IMR-90 (cell line): ENCODE measurements at regions not wholly inside any gene's neighbourhood (a gene's known extent, or its start where the extent isn't known, plus 50 kb on each side); places are given as distances from the start of the nearest gene placed in this dataset.

Experiments used
- ATAC-seq: fragments of 200-7000 bp; cut with Tn5 transposase; 2 replicates; pipeline ENCODE4 v1.9.1; 2020; ENCODE audit warnings: low read depth, mild to moderate bottlenecking, moderate library complexity
- BruUV-seq: library from RNA; stranded (reverse); fragments of 400-500 nt; replicated peaks from 2 replicates; lab custom pipeline; 2021; lab: Mats Ljungman, UMichigan
- CTCF ChIA-PET: fragments of 300-600 bp; formaldehyde crosslinking; extraction: SDS; loops from one replicate; lab custom pipeline; 2021; ENCODE audit warnings: antibody characterized with exemption; lab: Yijun Ruan, JAX
- POLR2A ChIA-PET: fragments of 300-600 bp; sonication (Branson Sonifier 250); formaldehyde crosslinking; loops from one replicate; lab custom pipeline; 2022; ENCODE audit warnings: antibody characterized with exemption; ENCODE audit not compliant: unreplicated experiment; lab: Charles Lee
- DNase-seq: peaks from one replicate; pipeline ENCODE4 v3.0.0; 2013
- H2AFZ ChIP-seq: replicated peaks from 2 replicates; pipeline ENCODE3; 2013; ENCODE audit warnings: low read length, mild to moderate bottlenecking; ENCODE audit not compliant: poor library complexity
- H2AK5ac ChIP-seq: 2 replicates; pipeline ENCODE4 v1.6.1; 2013; ENCODE audit warnings: low read depth, low read length, inconsistent platforms
- H2AK9ac ChIP-seq: replicated peaks from 2 replicates; pipeline ENCODE3; 2013; ENCODE audit warnings: mild to moderate bottlenecking, low read depth, low read length, moderate library complexity; ENCODE audit not compliant: poor library complexity
- H2BK120ac ChIP-seq: 2 replicates; pipeline ENCODE4 v1.6.1; 2013; ENCODE audit warnings: low read depth, low read length, inconsistent platforms
- H2BK15ac ChIP-seq: 3 replicates; pipeline ENCODE4 v1.6.1; 2013; ENCODE audit warnings: low read depth, low read length, inconsistent platforms
- H2BK20ac ChIP-seq: 2 replicates; pipeline ENCODE4 v1.6.1; 2013; ENCODE audit warnings: low read depth, mild to moderate bottlenecking, inconsistent platforms, low read length, moderate library complexity
- H2BK5ac ChIP-seq: 2 replicates; pipeline ENCODE4 v1.6.1; 2013; ENCODE audit warnings: mild to moderate bottlenecking, low read depth, low read length, inconsistent platforms; ENCODE audit not compliant: poor library complexity, severe bottlenecking
- H3K14ac ChIP-seq: replicated peaks from 2 replicates; pipeline ENCODE4 v1.6.1; 2013; ENCODE audit warnings: low read depth, low read length, inconsistent platforms
- H3K18ac ChIP-seq: 2 replicates; pipeline ENCODE4 v1.6.1; 2013; ENCODE audit warnings: low read depth, low read length, control low read depth
- H3K23ac ChIP-seq: 2 replicates; pipeline ENCODE4 v1.6.1; 2013; ENCODE audit warnings: low read depth, low read length, inconsistent platforms
- H3K27ac ChIP-seq: 2 replicates; pipeline ENCODE4 v1.5.1; 2013; ENCODE audit warnings: mild to moderate bottlenecking, control low read depth, low read length; ENCODE audit not compliant: insufficient read depth
- H3K27me3 ChIP-seq: 2 replicates; pipeline ENCODE4 v1.6.1; 2013; ENCODE audit warnings: low read length; ENCODE audit not compliant: control insufficient read depth, insufficient read depth
- H3K36me3 ChIP-seq: 2 replicates; pipeline ENCODE4 v1.6.1; 2013; ENCODE audit warnings: low read length, mixed read lengths; ENCODE audit not compliant: control insufficient read depth, insufficient read depth
- H3K4ac ChIP-seq: 2 replicates; pipeline ENCODE4 v1.6.1; 2013; ENCODE audit warnings: low read depth, low read length, inconsistent platforms
- H3K4me1 ChIP-seq: 2 replicates; pipeline ENCODE4 v1.6.1; 2013; ENCODE audit warnings: low read length, mixed read lengths; ENCODE audit not compliant: control insufficient read depth, insufficient read depth
- H3K4me2 ChIP-seq: 2 replicates; pipeline ENCODE4 v1.6.1; 2013; ENCODE audit warnings: low read depth, mild to moderate bottlenecking, control low read depth, low read length, moderate library complexity
- H3K4me3 ChIP-seq: 2 replicates; pipeline ENCODE4 v1.5.1; 2013; ENCODE audit warnings: low read depth, mild to moderate bottlenecking, control low read depth, low read length, moderate library complexity; ENCODE audit not compliant: insufficient read depth
- H3K56ac ChIP-seq: 2 replicates; pipeline ENCODE4 v1.6.1; 2013; ENCODE audit warnings: low read length, inconsistent platforms; ENCODE audit not compliant: insufficient read depth; ENCODE audit errors: extremely low read depth
- H3K79me1 ChIP-seq, 2 experiments: 2 replicates each; pipeline ENCODE4 v1.6.1; 2013; ENCODE audit warnings: low read length in 2 of 2, inconsistent platforms in 1 of 2, low read depth in 1 of 2
- H3K9ac ChIP-seq: 2 replicates; pipeline ENCODE4 v1.6.1; 2013; ENCODE audit warnings: low read depth, low read length, control low read depth
- H3K9me1 ChIP-seq: 2 replicates; pipeline ENCODE4 v1.6.1; 2013; ENCODE audit warnings: low read length, inconsistent platforms; ENCODE audit not compliant: insufficient read depth
- H3K9me3 ChIP-seq: 2 replicates; pipeline ENCODE4 v1.6.1; 2013; ENCODE audit warnings: low read length; ENCODE audit not compliant: control insufficient read depth, insufficient read depth
- H4K20me1 ChIP-seq: 2 replicates; pipeline ENCODE4 v1.6.1; 2013; ENCODE audit warnings: low read length, inconsistent platforms; ENCODE audit not compliant: insufficient read depth
- H4K5ac ChIP-seq: 2 replicates; pipeline ENCODE4 v1.6.1; 2013; ENCODE audit warnings: mild to moderate bottlenecking, low read depth, low read length, control low read depth
- H4K8ac ChIP-seq, 2 experiments: 2 replicates each; pipeline ENCODE4 v1.6.1; 2013; ENCODE audit warnings: low read depth in 2 of 2, low read length in 2 of 2, control low read depth in 1 of 2, inconsistent platforms in 1 of 2
- H4K91ac ChIP-seq: 2 replicates; pipeline ENCODE4 v1.6.1; 2013; ENCODE audit warnings: low read depth, low read length, inconsistent platforms; ENCODE audit not compliant: insufficient read depth
- CHD1 ChIP-seq: IDR thresholded peaks from 2 replicates; pipeline ENCODE4 v1.6.1; 2012; ENCODE audit warnings: low read depth, low read length, improper control_type of control experiment
- ELK1 ChIP-seq: fragments of 150-350 bp; IDR thresholded peaks from 2 replicates; pipeline ENCODE4 v1.6.1; 2016; ENCODE audit warnings: low read depth, mild to moderate bottlenecking, low read length, moderate library complexity, borderline replicate concordance
- MXI1 ChIP-seq: IDR thresholded peaks from 2 replicates; pipeline ENCODE4 v1.6.1; 2012; ENCODE audit warnings: low read depth, mild to moderate bottlenecking, low read length, moderate library complexity, borderline replicate concordance
- RAD21 ChIP-seq: IDR thresholded peaks from 2 replicates; pipeline ENCODE4 v1.6.1; 2012; ENCODE audit warnings: low read length, improper control_type of control experiment
- RCOR1 ChIP-seq: IDR thresholded peaks from 2 replicates; pipeline ENCODE4 v1.6.1; 2012; ENCODE audit warnings: mild to moderate bottlenecking, low read length, improper control_type of control experiment; ENCODE audit not compliant: insufficient replicate concordance
- RFX5 ChIP-seq: IDR thresholded peaks from 2 replicates; pipeline ENCODE4 v1.8.0; 2012; ENCODE audit warnings: low read depth, mild to moderate bottlenecking, low read length, moderate library complexity
- WGBS, 2 experiments: methylation state at CpG; one replicate each; pipeline versions ENCODE4 v1.1.5 to v1.1.7; 2013; ENCODE audit warnings: missing lambda C conversion rate in 2 of 2; ENCODE audit not compliant: insufficient read length in 1 of 2; ENCODE audit errors: extremely low coverage in 2 of 2; 5-methylcytosine and 5-hydroxymethylcytosine counted together
- dilution Hi-C: fragments of 300-500 bp; cut with HindIII; formaldehyde crosslinking; loops from one replicate; pipeline ENCODE4 v1.14.3; 2018; ENCODE audit warnings: low sequenced_read_pairs; ENCODE audit not compliant: unreplicated experiment
- in situ Hi-C: fragments of 300-500 bp; cut with MboI; formaldehyde crosslinking; loops from 3 replicates; pipeline ENCODE4 v1.14.3; 2019; ENCODE audit warnings: low sequenced_read_pairs, inconsistent platforms, mixed read lengths
- intact Hi-C: fragments of 100-400 bp; cut with micrococcal nuclease; formaldehyde crosslinking; loops from 2 replicates; pipeline ENCODE4 v1.10.0; 2022
- TF ChIP-seq, protein P1 (sequence below): fragments of 150-350 bp; IDR thresholded peaks from 2 replicates; pipeline ENCODE4 v1.6.1; 2017; ENCODE audit warnings: mild to moderate bottlenecking, antibody characterized with exemption, low read length, low read depth

- ChIA-PET CTCF (no interaction called here), POLR2A (no interaction called here)
- Histone ChIP-seq H3K23ac (no peak overlapping the region), H2BK15ac (no peak overlapping the region), H4K20me1 (no peaks in the 10 kb centered on the region), H3K4me1 (no peaks in the 10 kb centered on the region), H3K4me3 (no peak overlapping the region), H3K18ac (no peak overlapping the region), H2BK120ac (no peak overlapping the region), H3K56ac (no peak overlapping the region), H2AK9ac (no peak overlapping the region), H2AFZ (no peak overlapping the region), H3K4me2 (no peak overlapping the region), H3K36me3 (no peaks in the 10 kb centered on the region), H3K14ac (no peak overlapping the region), H3K27me3 (no peaks in the 10 kb centered on the region), H2AK5ac (no peak overlapping the region), H3K4ac (no peak overlapping the region), H4K91ac (no peak overlapping the region), H2BK5ac (no peak overlapping the region), H2BK20ac (no peak overlapping the region), H3K9ac (no peak overlapping the region), H3K9me1 (no peaks in the 10 kb centered on the region), H4K8ac (no peak overlapping the region), H4K5ac (no peak overlapping the region), H3K27ac (no peak overlapping the region), H3K9me3 (no peaks in the 10 kb centered on the region), H3K79me1 (no peaks in the 10 kb centered on the region)
- ATAC-seq: no peak
- dilution Hi-C loops (no loop called here), intact Hi-C loops (no loop called here), in situ Hi-C loops (no loop called here)
- no CpG with 5 or more reads among the region's 5 CpGs for WGBS, 2 experiments
- TF ChIP-seq, protein P1, sequence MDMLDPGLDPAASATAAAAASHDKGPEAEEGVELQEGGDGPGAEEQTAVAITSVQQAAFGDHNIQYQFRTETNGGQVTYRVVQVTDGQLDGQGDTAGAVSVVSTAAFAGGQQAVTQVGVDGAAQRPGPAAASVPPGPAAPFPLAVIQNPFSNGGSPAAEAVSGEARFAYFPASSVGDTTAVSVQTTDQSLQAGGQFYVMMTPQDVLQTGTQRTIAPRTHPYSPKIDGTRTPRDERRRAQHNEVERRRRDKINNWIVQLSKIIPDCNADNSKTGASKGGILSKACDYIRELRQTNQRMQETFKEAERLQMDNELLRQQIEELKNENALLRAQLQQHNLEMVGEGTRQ: no peak
- TF ChIP-seq RAD21 (no peak), RCOR1 (no peak), MXI1 (no peak), ELK1 (no peak), CHD1 (no peak), RFX5 (no peak)
- DNase-seq: no peak
- BruUV-seq: no TSS peak
Observed at GRCh38 chr4:94131212-94131611, 76.5 kb upstream of the SMARCAD1 start.
